GM19239 (cell line): ENCODE measurements at regions not wholly inside any gene's neighbourhood (a gene's known extent, or its start where the extent isn't known, plus 50 kb on each side); places are given as distances from the start of the nearest gene placed in this dataset.
"Not testable (repeated sequence)": the region's sequence is repeated elsewhere in the genome, so short reads cannot be mapped to it uniquely, and the experiment has no call there.

ENCODE experiments used
- DNase-seq: peaks from one replicate; pipeline ENCODE4 v3.0.0; 2011; ENCODE audit warnings: low spot score; ENCODE audit not compliant: insufficient read length
- FAIRE-seq: peaks from 2 replicates; lab custom pipeline; 2011; peaks lifted over from hg19 to GRCh38; lab: Jason Lieb, UNC

- DNase-seq (no peak), FAIRE-seq (no peak)
These were observed 52.7 kb downstream of the KCNA5 start for GRCh38 chr12:5096241-5096924.

DNA sequence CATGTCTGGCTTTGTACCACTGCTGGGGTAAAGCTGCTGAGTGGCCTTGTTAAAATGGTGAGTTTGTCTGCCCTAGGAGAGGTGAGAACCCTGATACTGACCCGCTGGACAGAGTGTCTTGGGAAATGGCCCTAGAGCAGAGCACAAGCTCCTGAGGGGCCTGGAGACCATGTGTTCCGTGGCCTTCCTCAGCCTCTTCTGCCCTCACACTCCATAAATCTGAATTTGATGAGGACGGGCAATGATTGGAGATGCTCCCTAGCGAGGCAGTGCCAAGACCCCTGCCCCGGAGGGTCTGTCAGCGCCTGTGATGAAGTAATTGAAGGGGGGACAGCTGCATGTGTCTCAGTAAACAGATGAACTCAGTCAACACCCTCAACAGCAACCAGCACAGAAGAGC lies 54.1 kb downstream of the KCNA5 start:
- no peak for FAIRE-seq
- DNase-seq = no peak

DNA sequence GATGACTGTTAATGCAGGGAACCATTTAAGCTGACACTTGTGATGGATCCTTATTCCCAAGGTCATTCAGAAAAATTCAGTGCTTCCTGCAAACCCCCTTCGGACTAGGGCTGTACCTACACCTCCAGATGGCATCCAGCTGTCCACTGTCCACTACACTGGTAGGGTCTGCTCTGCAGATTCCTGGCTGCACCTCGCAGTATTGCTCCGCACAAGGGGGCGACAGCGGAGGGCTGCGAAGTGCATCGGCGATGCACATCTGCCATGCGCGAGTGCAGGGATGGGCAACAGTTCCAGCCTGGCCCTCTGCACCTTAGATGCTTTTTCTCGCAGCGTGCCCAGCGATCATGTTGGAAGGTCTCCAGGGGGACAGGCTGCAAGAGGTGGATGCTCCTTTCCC lies 55.5 kb downstream of the KCNA5 start:
- no peak for FAIRE-seq

DNA sequence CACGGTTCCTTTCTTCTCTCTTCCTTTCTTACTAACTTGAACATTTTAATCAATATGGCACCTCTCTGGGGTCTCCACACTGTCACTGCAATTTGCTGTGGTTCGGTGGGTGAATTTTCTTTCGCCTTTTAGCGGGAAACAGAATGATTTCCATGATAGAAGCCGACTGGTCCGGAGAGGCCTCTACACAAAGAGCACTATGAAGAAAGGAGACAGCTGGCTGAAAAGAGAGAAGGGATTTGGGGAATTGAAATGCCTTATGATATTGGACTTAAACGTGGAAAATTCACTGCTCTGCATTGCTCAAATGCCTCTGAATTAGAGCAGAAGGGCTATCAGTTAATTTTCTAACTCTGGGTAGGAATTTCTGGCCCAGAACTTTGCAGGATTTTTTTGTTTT lies 55.9 kb downstream of the KCNA5 start:
- FAIRE-seq (no peak), DNase-seq (no peak)

More for the DNA sequence above, 55.5 kb downstream of the KCNA5 start:
- no peak for DNase-seq

DNA sequence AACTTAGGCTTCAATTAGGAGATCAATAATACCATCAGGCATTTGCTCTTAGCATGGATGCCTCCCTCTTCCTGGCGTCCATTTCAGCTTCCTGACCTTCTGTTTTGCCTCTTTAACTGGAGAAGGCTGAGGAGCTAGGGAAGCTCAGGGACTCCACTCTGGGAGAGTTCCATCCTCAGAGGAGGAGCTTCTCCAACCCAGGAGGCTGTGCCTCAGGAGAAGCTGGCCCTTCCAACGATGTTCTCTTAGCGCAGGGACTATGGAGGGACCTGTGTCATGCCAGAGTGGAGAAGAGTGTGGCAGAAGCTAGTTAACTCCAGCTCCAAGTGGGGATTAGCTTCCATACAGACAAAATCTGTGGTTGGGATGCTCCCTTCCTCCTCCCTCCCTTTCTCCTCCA lies 58.0 kb downstream of the KCNA5 start:
- DNase-seq = no peak
- FAIRE-seq = no peak

- no peak for FAIRE-seq
- DNase-seq = no peak
These were observed 58.6 kb downstream of the KCNA5 start for GRCh38 chr12:5102261-5102789.

DNA sequence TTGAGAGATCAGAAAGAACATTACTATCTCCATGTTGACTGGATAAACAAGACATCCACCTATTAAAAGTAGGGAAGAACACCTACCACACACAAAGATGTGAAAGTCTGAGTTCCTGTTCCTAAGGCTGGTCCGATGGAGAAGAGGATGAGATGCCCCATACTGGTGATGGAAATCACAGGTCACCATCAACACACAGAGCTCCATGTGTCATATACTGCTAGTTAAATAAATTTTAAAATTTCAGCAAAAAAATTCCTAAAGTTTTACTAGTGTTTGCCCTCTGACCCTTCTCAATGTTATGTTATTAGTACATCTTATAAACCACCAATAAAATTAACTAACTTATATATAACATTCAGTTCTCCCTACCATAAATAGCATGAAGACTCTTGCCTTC lies 59.1 kb downstream of the KCNA5 start:
- DNase-seq = no peak
- no peak for FAIRE-seq

DNA sequence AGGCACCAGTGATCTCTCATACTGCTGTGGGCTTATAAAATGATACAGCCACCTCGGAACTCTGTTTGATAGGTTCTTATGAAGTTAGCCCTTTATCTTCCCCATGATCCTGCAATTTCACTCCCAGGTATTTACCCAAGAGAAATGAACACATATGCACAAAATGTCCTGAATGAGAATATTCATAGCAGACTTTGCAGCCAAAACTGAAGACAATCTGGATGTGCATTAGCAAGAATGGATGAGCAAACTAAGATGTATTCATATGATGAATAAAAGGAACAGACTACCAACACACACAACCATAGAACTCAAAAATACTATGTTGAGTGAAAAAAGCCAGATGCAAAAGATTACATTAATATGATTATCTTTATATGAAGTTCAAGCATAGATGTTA lies 66.7 kb downstream of the KCNA5 start:
- FAIRE-seq = no peak
- DNase-seq = no peak

DNA sequence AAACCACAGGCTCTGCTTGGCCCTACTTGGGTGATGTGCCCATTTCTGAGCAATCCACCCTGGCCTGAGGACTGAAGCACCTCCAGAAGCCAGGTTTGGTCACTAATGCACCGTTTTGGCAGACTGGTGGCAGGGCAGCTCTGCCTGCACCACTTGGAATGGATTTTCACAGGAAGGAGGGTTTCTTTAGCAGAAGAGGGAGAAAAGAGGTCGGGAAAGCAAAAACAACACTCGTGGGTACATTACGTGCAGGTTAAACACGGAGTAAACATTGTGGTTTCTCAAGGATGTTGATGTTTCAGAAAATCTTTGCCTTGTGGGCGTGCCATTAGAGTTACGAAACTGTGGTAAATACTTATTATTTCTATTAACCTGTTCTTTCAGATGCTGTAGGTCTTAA lies 70.8 kb downstream of the KCNA5 start:
- no peak for FAIRE-seq

GRCh38 chr12:5121784-5122183 lies 78.1 kb downstream of the KCNA5 start:
- not testable (repeated sequence) for FAIRE-seq, DNase-seq

More for the DNA sequence above, 70.8 kb downstream of the KCNA5 start:
- DNase-seq = no peak

DNA sequence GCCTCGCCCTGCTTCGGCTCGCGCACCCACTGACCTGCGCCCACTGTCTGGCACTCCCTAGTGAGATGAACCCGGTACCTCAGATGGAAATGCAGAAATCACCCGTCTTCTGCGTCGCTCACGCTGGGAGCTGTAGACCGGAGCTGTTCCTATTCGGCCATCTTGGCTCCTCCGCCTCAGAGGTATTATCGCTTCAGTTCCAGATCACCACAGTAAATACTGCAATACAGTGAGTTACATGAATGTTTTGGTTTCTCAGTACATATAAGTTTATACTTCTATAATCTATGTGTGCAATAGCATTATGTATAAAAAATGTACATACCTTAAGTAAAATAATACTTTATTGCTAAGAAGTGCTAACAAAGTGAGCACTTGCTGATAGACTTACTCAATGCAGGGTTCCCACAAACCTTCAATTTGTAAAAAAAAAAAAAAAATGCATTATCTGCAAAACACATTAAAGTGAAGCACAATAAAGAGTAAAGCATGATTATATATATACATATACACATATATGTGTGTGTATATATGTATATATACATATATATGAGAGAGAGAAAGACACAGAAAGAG lies 78.7 kb downstream of the KCNA5 start:
- FAIRE-seq, DNase-seq: not testable (repeated sequence)

GRCh38 chr12:5123921-5124320 lies 80.2 kb downstream of the KCNA5 start:
- DNase-seq (no peak), FAIRE-seq (no peak)

DNA sequence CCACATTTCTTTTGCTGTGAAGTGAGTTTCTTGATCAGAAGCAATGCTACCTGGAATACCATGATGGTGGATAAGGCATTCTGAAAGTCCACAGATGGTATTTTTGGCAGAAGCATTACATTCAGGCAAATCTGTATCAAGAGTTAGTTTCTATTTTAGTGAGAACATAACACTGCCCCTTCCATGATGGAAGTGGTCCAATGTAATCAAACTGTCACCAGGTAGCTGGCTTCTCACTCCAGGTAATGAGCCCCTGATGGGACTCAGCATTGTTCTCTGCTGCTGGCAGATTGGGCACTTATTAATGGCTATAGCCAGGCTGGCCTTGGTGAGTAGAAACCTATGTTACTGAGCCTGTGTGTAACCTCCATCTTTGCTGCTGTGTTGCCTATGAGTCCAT lies 80.7 kb downstream of the KCNA5 start:
- DNase-seq = no peak

GRCh38 chr12:5134861-5135525 lies 91.3 kb downstream of the KCNA5 start:
- DNase-seq (no peak), FAIRE-seq (no peak)

More for the DNA sequence above, 80.7 kb downstream of the KCNA5 start:
- FAIRE-seq = no peak

DNA sequence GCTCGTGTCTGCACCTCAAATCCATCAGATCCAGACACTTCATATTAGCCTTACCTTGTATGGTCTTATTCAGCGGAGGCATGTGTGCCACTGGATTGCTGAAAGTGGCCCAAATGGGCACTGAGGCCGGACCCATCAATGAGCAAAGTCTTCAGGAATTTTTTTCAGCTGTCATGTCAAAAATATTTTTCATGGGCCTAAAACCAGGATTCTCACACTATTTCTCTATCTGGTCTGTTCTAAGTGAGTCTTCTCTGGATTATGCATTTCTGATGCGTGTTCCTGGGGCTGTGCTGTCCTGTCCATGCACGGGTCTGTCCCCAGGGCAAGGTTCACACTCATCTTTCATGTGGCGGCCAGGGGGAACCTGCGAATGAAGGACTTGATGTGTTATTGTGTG lies 94.6 kb downstream of the KCNA5 start:
- no peak for DNase-seq
- no peak for FAIRE-seq

GRCh38 chr12:5138845-5139244 lies 95.2 kb downstream of the KCNA5 start:
- no peak for DNase-seq
- FAIRE-seq = no peak

DNA sequence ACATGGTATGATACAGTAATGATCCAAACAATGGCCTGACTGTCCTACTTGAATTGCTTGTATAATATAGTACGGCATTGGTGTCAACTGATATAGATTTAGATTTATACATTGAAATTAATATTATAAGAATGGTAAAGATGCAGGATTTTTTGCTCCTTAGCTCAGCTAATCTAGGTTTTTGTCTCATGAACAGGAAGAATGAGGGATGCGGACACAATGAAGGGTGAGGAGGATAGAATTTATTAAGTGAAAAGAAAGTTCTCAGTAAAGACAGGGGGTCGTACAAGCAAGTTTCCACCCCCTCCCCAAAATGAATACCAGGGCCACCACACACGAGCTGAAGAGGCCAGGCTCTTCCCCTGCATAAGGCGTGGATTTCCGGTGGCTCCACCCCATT lies 96.1 kb downstream of the KCNA5 start:
- no peak for FAIRE-seq
- no peak for DNase-seq

DNA sequence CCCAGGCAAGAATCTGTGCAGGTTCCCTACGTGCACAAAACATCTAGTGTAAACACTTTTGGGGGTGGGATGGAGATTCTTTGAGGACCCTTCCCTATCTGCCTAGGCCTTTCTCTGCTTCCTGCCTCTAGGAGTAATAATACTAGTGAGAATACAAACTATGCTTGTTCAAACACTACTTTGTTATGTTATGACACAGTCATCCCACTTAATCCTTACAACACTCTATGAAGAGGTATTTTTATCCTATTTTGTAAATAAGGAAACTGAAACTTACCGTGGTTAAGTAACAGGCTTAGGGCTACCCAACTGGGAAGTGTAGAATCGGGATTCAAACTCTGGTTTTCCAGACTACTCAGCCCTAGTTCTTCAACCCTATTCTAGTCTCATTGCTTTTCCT lies 96.5 kb downstream of the KCNA5 start:
- DNase-seq (no peak), FAIRE-seq (no peak)

DNA sequence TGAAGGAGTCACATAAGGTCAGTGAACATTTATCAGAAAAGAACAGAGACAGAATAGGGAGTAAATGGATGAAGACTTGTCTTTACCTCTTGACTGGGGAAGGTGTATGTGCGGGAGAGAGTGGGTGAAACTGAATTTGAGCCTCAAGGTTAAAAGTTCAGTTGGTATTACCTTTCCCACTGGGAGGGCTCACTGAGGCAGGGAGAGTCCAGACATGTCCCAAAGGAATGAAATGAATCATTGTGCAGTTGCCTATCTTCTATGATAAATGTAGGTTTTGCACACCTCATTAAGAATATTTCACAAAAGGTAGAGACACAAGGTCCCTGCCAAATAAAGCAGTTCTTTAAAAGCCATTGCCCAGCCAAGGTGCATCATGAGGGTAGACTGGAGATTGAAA lies 105.2 kb downstream of the KCNA5 start:
- no peak for FAIRE-seq

GRCh38 chr12:5154091-5154490 lies 110.4 kb downstream of the KCNA5 start:
- DNase-seq = no peak
- no peak for FAIRE-seq

More for the DNA sequence above, 105.2 kb downstream of the KCNA5 start:
- DNase-seq = no peak

GRCh38 chr12:5155866-5156265 lies 112.2 kb downstream of the KCNA5 start:
- no peak for DNase-seq
- FAIRE-seq = no peak
